Fibroblast of lung (primary cell): ENCODE measurements at regions not wholly inside any gene's neighbourhood (a gene's known extent, or its start where the extent isn't known, plus 50 kb on each side); places are given as distances from the start of the nearest gene placed in this dataset.

Experiments used
- DNase-seq, 2 donors: peaks; one replicate each; pipeline versions ENCODE4 v3.0.0 to v3.0.0-alpha.2; 2010; ENCODE audit warnings: low read depth in 2 of 2
- H2AFZ ChIP-seq: 2 replicates; pipeline ENCODE4 v1.5.1; 2012; ENCODE audit warnings: low read length, control low read depth, inconsistent platforms
- H3K27ac ChIP-seq: 2 replicates; pipeline ENCODE4 v1.5.1; 2011; ENCODE audit warnings: low read length, control low read depth; ENCODE audit not compliant: insufficient read depth
- H3K27me3 ChIP-seq: 2 replicates; pipeline ENCODE4 v1.5.1; 2011; ENCODE audit warnings: mild to moderate bottlenecking, low read length; ENCODE audit not compliant: control insufficient read depth, insufficient read depth
- H3K36me3 ChIP-seq: 2 replicates; pipeline ENCODE4 v1.5.1; 2011; ENCODE audit warnings: low read length; ENCODE audit not compliant: control insufficient read depth, insufficient read depth
- H3K4me1 ChIP-seq: 2 replicates; pipeline ENCODE4 v1.5.1; 2011; ENCODE audit warnings: low read length; ENCODE audit not compliant: control insufficient read depth, insufficient read depth; ENCODE audit errors: extremely low read depth
- H3K4me2 ChIP-seq: 2 replicates; pipeline ENCODE4 v1.5.1; 2011; ENCODE audit warnings: low read length, control low read depth; ENCODE audit not compliant: insufficient read depth; ENCODE audit errors: extremely low read depth
- H3K4me3 ChIP-seq, 4 experiments: fragments of 200-600 bp in 1 of 4; sonication (generic) in 1 of 4; replicated peaks in 1 of 4; 2 replicates each; pipeline ENCODE4 v1.5.1; 2011 to 2016; ENCODE audit warnings: low read length in 4 of 4, low read depth in 3 of 4, mild to moderate bottlenecking in 3 of 4, control low read depth in 2 of 4, inconsistent platforms in 1 of 4, mixed read lengths in 1 of 4; ENCODE audit not compliant: insufficient read depth in 1 of 4; ENCODE audit errors: control extremely low read depth in 1 of 4
- H3K79me2 ChIP-seq: 2 replicates; pipeline ENCODE4 v1.5.1; 2012; ENCODE audit warnings: mild to moderate bottlenecking, low read length, inconsistent platforms; ENCODE audit not compliant: control insufficient read depth, insufficient read depth
- H3K9ac ChIP-seq: 2 replicates; pipeline ENCODE4 v1.5.1; 2011; ENCODE audit warnings: mild to moderate bottlenecking, low read length, control low read depth; ENCODE audit not compliant: insufficient read depth
- H3K9me3 ChIP-seq: 2 replicates; pipeline ENCODE4 v1.5.1; 2012; ENCODE audit warnings: low read depth, low read length; ENCODE audit not compliant: control insufficient read depth, insufficient read depth
- H4K20me1 ChIP-seq: 2 replicates; pipeline ENCODE4 v1.5.1; 2011; ENCODE audit warnings: low read length; ENCODE audit not compliant: control insufficient read depth, insufficient read depth; ENCODE audit errors: extremely low read depth
- EZH2 ChIP-seq: IDR thresholded peaks from 2 replicates; pipeline ENCODE4 v1.5.1; 2012; ENCODE audit warnings: low read length, control low read depth, mild to moderate bottlenecking; ENCODE audit errors: missing control alignments
- TF ChIP-seq, protein P1 (sequence below), 2 donors: IDR thresholded peaks in 1 of 2; conservative IDR thresholded peaks in 1 of 2; 1 replicate in 1 of 2; 2 replicates in 1 of 2; pipeline ENCODE4 v1.5.1; 2011 to 2012; ENCODE audit warnings: low read length in 2 of 2, control low read depth in 1 of 2, inconsistent platforms in 1 of 2, low read depth in 1 of 2, mild to moderate bottlenecking in 1 of 2

DNA sequence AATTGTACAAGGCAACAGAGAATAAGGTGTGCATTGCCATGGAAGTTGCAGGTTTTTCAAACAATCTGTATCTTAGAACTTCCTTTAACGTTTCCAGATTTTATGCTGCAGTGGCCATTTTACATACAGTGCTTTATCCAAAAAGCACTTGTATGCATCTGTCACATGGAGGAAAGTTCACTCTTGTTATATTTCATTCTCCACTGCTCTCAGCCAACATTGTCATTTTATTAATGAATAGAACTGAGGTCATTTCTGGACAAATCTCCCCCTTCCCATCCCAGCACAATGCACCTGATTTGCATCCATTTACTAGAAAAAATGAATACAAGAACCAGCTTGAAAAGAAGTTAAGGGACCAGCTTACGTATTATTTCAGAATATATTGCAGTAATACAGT lies 342.0 kb downstream of the USP25 start:
- Histone ChIP-seq H3K27ac (no peak overlapping the region), H3K9ac (no peak overlapping the region), H3K4me3 (no peak overlapping the region), H4K20me1 (no peaks in the 10 kb centered on the region), H3K4me1 (peaks cover 4% of the 10 kb centered on the region), H3K4me2 (no peak overlapping the region), H2AFZ (no peak overlapping the region), H3K79me2 (no peaks in the 10 kb centered on the region), H3K27me3 (no peaks in the 10 kb centered on the region), H3K36me3 (no peaks in the 10 kb centered on the region), H3K9me3 (no peaks in the 10 kb centered on the region)
- DNase-seq: peak in 1 of 2 donors; percentile 14
- TF ChIP-seq EZH2: no peak
- TF ChIP-seq, protein P1, sequence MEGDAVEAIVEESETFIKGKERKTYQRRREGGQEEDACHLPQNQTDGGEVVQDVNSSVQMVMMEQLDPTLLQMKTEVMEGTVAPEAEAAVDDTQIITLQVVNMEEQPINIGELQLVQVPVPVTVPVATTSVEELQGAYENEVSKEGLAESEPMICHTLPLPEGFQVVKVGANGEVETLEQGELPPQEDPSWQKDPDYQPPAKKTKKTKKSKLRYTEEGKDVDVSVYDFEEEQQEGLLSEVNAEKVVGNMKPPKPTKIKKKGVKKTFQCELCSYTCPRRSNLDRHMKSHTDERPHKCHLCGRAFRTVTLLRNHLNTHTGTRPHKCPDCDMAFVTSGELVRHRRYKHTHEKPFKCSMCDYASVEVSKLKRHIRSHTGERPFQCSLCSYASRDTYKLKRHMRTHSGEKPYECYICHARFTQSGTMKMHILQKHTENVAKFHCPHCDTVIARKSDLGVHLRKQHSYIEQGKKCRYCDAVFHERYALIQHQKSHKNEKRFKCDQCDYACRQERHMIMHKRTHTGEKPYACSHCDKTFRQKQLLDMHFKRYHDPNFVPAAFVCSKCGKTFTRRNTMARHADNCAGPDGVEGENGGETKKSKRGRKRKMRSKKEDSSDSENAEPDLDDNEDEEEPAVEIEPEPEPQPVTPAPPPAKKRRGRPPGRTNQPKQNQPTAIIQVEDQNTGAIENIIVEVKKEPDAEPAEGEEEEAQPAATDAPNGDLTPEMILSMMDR (conservative IDR thresholded peaks at IDR 0.05 in 1 of 2, IDR thresholded peaks at IDR 0.05 in 1 of 2; ENCODE audit: low read depth in 1 of 2, low read length in 2 of 2): no peak

DNA sequence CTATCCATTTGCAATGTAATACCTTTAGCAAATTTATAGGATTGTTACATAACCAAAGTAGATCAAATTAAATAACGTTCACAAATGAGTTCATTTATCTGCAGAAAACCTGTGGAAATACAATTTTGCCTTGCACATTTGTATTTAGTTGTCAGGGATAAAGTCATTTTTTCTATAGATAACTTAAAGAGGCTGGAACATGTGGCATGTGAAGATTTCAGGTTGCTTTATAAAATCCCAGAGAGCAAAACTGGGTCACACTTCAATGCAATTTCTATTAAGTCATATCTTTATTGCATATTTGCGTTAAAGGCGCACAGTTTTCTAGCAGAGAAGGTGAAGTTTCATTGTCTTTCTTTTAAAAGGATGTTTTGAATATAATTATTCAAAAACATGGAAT lies 342.4 kb downstream of the USP25 start:
- Histone ChIP-seq H2AFZ (no peak overlapping the region), H3K27me3 (no peaks in the 10 kb centered on the region), H3K79me2 (no peaks in the 10 kb centered on the region), H3K9ac (no peak overlapping the region), H3K9me3 (no peaks in the 10 kb centered on the region), H4K20me1 (no peaks in the 10 kb centered on the region), H3K27ac (no peak overlapping the region), H3K36me3 (no peaks in the 10 kb centered on the region), H3K4me2 (no peak overlapping the region), H3K4me3 (no peak overlapping the region), H3K4me1 (peaks cover 4% of the 10 kb centered on the region)
- no peak for DNase-seq
- TF ChIP-seq, protein P1 (conservative IDR thresholded peaks at IDR 0.05 in 1 of 2, IDR thresholded peaks at IDR 0.05 in 1 of 2; ENCODE audit: low read depth in 1 of 2, low read length in 2 of 2): no peak
- TF ChIP-seq EZH2: no peak

DNA sequence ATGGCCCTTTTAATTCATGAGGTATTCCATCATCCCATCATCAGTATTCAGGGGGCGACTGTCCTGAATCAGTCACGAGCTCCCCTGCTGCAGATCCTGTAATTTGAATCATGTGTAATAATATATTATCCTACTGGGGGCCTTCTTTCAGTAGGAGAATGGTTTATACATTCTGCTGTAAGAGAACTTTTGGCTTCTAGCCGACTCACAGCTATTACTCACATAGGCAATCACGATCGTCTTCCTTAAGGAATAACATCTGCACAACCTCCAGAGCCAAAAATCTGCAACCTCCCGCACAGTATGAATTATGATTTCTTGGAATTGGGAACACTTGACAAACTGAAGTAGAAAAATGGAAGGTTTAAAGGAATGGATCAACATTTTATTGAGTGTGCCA lies 343.0 kb downstream of the USP25 start:
- Histone ChIP-seq H3K9me3 (no peaks in the 10 kb centered on the region), H3K4me1 (peaks cover 4% of the 10 kb centered on the region), H4K20me1 (no peaks in the 10 kb centered on the region), H3K9ac (no peak overlapping the region), H2AFZ (no peak overlapping the region), H3K4me2 (no peak overlapping the region), H3K36me3 (no peaks in the 10 kb centered on the region), H3K79me2 (no peaks in the 10 kb centered on the region), H3K27me3 (no peaks in the 10 kb centered on the region), H3K27ac (no peak overlapping the region), H3K4me3 (no peak overlapping the region)
- TF ChIP-seq, protein P1 (conservative IDR thresholded peaks at IDR 0.05 in 1 of 2, IDR thresholded peaks at IDR 0.05 in 1 of 2; ENCODE audit: low read depth in 1 of 2, low read length in 2 of 2): no peak
- no peak for TF ChIP-seq EZH2
- DNase-seq: peak; percentile 90 to 98
